ENCODE measurements at regions not wholly inside any gene's neighbourhood (a gene's known extent, or its start where the extent isn't known, plus 50 kb on each side); places are given as distances from the start of the nearest gene placed in this dataset.
"Not testable (repeated sequence)": the region's sequence is repeated elsewhere in the genome, so short reads cannot be mapped to it uniquely, and the experiment has no call there.

DNA sequence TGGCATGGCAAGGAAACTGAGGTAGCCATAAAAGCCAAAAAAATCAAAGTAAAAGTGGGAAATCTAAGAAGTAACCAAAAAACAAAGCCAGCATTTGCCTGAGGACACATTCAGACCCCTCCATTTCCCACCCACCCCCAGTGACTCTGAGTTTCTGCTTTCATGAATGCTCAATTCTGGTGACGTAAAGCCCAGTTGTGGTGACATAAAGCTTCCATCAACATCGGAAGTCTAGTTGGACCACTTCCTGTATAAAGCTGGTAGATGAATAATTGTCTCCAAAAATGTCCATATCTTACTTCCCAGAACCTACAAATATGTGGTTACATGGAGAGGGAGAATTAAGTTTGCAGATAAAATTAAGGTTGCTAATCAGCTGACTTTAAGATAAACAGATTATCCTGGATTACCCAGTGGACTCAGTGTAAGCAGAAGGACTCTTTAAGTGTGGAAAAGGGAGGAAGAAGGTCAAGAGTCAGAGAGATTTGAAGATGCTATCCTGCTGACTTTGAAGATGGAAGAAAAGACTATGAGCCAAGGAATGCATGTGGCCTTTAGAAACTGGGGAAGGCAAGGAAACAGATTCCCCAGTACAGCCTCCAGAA is 62.0 kb upstream of the ST3GAL6 start:
- TF ChIP-seq POLR2A (IDR thresholded peaks at IDR 0.05) = no peak
- TF ChIP-seq, protein P1, sequence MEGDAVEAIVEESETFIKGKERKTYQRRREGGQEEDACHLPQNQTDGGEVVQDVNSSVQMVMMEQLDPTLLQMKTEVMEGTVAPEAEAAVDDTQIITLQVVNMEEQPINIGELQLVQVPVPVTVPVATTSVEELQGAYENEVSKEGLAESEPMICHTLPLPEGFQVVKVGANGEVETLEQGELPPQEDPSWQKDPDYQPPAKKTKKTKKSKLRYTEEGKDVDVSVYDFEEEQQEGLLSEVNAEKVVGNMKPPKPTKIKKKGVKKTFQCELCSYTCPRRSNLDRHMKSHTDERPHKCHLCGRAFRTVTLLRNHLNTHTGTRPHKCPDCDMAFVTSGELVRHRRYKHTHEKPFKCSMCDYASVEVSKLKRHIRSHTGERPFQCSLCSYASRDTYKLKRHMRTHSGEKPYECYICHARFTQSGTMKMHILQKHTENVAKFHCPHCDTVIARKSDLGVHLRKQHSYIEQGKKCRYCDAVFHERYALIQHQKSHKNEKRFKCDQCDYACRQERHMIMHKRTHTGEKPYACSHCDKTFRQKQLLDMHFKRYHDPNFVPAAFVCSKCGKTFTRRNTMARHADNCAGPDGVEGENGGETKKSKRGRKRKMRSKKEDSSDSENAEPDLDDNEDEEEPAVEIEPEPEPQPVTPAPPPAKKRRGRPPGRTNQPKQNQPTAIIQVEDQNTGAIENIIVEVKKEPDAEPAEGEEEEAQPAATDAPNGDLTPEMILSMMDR (IDR thresholded peaks at IDR 0.05) = no peak
- no peaks in the 10 kb centered on the region for H3K4me1 ChIP-seq (replicated peaks in 1 of 2)
- no peaks in the 10 kb centered on the region for H3K36me3 ChIP-seq (replicated peaks in 1 of 2)
- 68 to 77% (median 74%) methylated on average over 2 of the region's 2 CpGs for WGBS, 4 donors
- DNase-seq = no peak
- H3K27ac ChIP-seq = no peak overlapping the region
- intact Hi-C loops (cut with DNase I) = no loop called here
- no peak overlapping the region for H3K4me3 ChIP-seq
- no peaks in the 10 kb centered on the region for H3K9me3 ChIP-seq (replicated peaks in 1 of 3)
- H3K27me3 ChIP-seq = no peaks in the 10 kb centered on the region

DNA sequence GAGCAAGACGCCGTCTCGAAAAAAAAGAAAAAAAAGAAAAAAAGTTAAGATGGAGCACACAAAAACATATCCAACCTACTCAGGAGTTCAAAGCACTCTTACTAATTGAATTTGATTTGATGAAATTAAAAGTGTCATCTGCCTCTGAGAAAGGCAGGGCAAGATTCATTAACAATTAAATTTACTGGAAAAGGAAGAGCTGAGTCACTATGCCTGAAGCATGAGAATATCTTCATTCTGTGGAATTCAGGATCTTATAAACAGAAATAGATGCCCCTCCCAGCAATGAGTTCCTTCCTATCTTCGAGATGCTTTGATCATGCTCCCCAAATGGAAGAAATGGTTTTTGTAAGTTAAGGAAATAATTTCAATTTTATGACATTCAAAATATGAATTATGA is 61.0 kb upstream of the ST3GAL6 start:
- WGBS, 4 donors = 89 to 94% (median 92%) methylated on average over 4 of the region's 4 CpGs
- H3K4me3 ChIP-seq = no peak overlapping the region
- H3K4me1 ChIP-seq (replicated peaks in 1 of 2) = peaks cover 0 to 9% of the 10 kb centered on the region in 2 donors
- H3K9me3 ChIP-seq (replicated peaks in 1 of 3) = no peaks in the 10 kb centered on the region
- no peak for TF ChIP-seq POLR2A (IDR thresholded peaks at IDR 0.05)
- TF ChIP-seq, protein P1 (IDR thresholded peaks at IDR 0.05) = no peak
- no peak for DNase-seq
- H3K36me3 ChIP-seq (replicated peaks in 1 of 2) = no peaks in the 10 kb centered on the region
- no peaks in the 10 kb centered on the region for H3K27me3 ChIP-seq
- intact Hi-C loops (cut with DNase I) = no loop called here
- H3K27ac ChIP-seq = no peak overlapping the region

DNA sequence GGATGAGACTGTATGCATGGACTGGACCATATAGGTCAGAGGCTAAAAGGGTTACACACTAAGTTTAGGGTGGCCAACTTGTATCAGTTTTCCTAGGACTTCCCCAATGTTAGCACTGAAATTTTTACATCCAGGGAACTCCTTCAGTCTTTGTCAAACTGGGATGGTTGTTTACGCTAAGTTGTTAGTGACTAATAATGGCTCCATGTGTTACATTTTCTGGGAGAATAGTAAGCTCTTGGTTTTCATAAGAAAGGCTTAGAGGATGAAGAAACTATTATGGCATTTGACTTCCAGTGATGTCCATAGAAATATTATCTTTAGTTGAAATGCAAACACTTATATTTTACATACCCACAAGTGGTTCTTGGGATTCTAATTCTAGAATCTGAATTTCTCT is 57.9 kb upstream of the ST3GAL6 start:
- Histone ChIP-seq H3K36me3 (replicated peaks in 1 of 2) (no peaks in the 10 kb centered on the region), H3K4me3 (no peak overlapping the region), H3K27me3 (no peaks in the 10 kb centered on the region), H3K4me1 (replicated peaks in 1 of 2) (peaks cover 6 to 19% of the 10 kb centered on the region in 2 donors), H3K9me3 (replicated peaks in 1 of 3) (no peaks in the 10 kb centered on the region), H3K27ac (no peak overlapping the region)
- TF ChIP-seq, protein P1 (IDR thresholded peaks at IDR 0.05) = no peak
- TF ChIP-seq POLR2A (IDR thresholded peaks at IDR 0.05) = no peak
- 95 to 100% (median 96%) methylated on average over 1 of the region's 1 CpG for WGBS, 4 donors
- no peak for DNase-seq
- intact Hi-C loops (cut with DNase I) = no loop called here

- intact Hi-C loops (cut with DNase I) = no loop called here
- no peak for DNase-seq
- no peaks in the 10 kb centered on the region for H3K36me3 ChIP-seq (replicated peaks in 1 of 2)
- no peak overlapping the region for H3K4me3 ChIP-seq
- H3K27me3 ChIP-seq = no peaks in the 10 kb centered on the region
- no peak for TF ChIP-seq POLR2A (IDR thresholded peaks at IDR 0.05)
- no peak overlapping the region for H3K27ac ChIP-seq
- no peaks in the 10 kb centered on the region for H3K9me3 ChIP-seq (replicated peaks in 1 of 3)
- peaks cover 8 to 24% of the 10 kb centered on the region in 2 donors for H3K4me1 ChIP-seq (replicated peaks in 1 of 2)
- 28 to 74% (median 65%) methylated on average over 1 of the region's 1 CpG for WGBS, 4 donors
Measured at GRCh38 chr3:98705694-98706093, 57.4 kb upstream of the ST3GAL6 start.

- H3K27ac ChIP-seq; intact Hi-C loops (cut with DNase I); DNase-seq; H3K27me3 ChIP-seq; H3K36me3 ChIP-seq (replicated peaks in 1 of 2); H3K9me3 ChIP-seq (replicated peaks in 1 of 3): not testable (repeated sequence)
- Histone ChIP-seq H3K4me3 (peak overlapping the region in 1 of 4 donors; percentile 2), H3K4me1 (replicated peaks in 1 of 2) (peaks cover 8 to 27% of the 10 kb centered on the region in 2 donors)
- WGBS, 4 donors = 16 to 23% (median 21%) methylated on average over 6 of the region's 6 CpGs
Measured at GRCh38 chr3:98708681-98709080, 54.5 kb upstream of the ST3GAL6 start.

All from adrenal gland (tissue), 9 donors.